ENCODE measurements at regions not wholly inside any gene's neighbourhood (a gene's known extent, or its start where the extent isn't known, plus 50 kb on each side); places are given as distances from the start of the nearest gene placed in this dataset.
"Not testable (repeated sequence)": the region's sequence is repeated elsewhere in the genome, so short reads cannot be mapped to it uniquely, and the experiment has no call there.

DNA sequence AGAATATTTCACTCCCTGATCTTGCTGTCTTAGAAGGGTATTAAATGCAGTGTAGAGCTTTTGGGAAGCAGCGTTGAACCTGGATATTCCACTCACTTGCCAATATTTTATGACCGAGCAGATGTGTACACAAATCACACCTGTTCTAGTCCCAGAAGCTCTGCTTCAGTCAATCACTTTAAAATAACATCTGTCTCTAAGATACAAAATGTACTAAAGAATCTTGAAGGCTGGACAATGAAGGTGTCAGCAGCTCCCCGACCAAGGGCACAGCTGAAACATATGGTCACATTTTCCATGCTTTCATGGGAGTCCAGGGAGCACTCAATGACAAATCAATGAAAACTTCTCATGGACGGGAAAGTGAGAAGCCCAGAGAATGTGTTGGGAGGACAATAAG is 668.3 kb downstream of the PRIM2 start:
- DNase-seq (ENCODE audit: low spot score): not testable (repeated sequence)

DNA sequence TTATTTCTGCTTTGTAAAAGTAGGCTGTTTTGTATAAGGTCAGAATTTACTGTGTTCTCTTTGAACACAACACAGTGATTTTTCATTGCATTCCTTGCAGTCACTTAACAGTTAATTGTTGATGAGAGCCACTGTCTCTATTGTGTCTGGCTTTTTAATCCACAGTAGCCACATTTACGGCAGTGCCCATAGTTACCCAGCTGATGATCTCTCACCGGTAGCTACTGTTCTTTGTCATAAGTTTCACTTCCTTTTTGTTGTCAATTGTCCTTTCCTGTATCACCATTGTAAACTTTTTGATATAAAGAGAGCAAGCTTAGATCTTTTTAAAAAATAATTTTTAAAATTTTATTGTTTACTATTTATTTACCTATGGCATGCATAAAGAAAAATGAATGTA is 669.2 kb downstream of the PRIM2 start:
- DNase-seq (ENCODE audit: low spot score): not testable (repeated sequence)

DNA sequence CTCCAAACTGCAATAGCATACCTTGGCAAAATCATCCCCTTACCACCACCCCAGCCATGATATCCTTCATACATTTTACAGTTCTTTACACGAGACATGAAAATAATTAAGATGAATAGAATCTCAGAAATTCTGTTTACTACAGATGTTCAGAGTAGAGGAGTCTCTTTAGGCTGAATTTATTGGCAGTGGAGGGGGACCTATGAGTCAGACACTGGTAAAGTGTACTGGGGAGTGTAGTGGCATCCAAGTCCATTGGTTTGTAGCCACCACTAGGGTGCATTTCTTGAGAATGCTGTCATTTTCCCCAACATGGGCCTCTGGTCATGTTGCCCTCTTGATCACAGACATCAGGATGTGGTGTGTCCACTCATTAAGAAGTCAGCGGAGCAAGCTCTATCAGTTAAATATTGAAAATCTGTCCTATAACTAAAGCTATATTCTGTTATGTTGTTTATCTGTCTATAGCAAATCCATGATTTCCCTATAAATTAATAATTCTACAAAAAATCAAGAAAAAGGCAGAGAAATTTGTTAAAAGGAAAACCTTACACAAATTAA is 672.2 kb downstream of the PRIM2 start:
- DNase-seq (ENCODE audit: low spot score): not testable (repeated sequence)

DNA sequence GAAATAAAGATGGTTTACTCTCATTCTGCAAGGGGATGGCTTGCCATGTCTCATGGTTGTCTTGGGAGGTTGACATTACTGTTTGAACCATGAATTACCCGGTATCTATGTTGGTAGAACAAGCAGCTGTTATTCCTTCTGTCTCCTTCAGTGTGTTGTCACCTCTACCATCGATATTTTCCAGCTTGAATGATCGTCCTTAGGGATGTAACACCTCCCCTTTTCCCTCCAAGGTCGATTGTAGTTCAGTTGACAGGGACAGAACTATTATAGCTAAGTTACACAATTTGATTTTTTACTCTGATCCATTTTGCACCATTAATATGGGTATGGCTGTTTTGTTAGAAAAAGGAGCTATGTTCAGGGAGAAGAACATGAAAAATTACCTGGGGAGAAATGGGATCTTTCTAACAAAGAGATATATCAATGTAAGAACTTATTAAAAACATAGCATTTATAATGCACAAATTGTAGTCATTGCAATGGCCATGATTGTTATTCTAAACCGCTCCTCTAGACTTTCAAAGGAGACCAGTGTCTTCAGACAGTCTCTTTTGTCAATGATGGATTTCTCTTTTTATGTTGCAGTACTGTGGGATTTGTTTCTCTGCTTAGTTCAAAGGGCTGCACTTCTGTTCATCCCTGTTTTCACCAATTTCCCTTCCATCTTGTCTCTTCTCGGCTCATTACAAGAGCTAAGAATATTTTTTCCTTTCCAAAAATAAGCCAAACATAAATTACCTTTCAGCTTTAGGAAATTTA is 681.6 kb downstream of the PRIM2 start:
- not testable (repeated sequence) for DNase-seq (ENCODE audit: low spot score)

DNA sequence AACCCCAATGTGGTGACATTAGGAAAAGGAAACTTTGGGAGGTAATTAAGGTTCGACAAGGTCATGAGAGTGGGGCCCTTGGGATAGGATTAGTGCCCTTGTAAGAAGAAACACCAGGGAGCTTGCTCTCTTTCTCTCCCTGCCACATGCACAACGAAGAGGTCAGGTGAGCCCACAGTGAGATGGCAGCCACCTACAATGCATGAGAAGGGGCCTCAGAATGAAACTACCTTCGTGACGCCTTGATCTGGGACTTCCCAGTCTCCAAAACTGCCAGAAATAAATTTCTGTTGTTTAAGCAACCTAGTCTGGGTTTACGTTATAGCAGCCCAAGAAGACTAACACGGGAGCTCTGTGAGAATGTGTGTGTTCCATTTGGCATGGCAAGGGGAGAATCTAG is 682.8 kb downstream of the PRIM2 start:
- not testable (repeated sequence) for DNase-seq (ENCODE audit: low spot score)

DNA sequence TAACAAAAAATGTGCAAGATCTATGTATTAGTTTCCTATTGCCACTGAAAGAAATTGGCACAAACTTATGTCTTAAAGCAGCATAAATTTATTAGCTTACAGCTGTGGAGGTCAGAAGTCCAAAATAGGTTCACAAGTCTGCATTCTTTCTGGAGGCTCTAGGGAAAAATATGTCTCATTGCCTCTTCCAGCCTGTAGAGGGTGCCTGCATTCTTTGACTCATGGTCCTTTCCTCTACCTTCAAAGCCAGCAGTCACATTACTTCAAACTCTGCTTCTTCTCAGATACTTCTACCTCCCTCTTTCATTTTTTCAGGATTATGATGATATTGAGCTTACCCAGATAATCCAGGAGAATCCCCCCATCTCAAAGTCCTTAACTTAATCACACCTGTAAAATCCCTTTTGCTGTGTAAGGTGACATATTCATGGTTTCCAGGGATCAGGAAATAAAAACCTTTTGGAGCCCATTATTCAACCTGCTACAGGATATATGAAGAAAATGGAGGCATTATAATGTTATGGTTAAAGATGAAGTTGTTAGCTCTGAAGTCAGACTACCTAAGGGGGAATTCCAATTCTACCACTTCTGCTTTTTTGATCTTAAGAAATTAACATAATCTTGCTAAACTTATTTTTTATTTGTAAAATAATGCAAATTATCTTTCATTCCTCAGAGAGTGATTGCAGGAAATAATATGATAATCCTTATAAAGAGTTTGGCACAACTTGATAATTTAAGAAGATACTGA is 686.2 kb downstream of the PRIM2 start:
- DNase-seq (ENCODE audit: low spot score): not testable (repeated sequence)

DNA sequence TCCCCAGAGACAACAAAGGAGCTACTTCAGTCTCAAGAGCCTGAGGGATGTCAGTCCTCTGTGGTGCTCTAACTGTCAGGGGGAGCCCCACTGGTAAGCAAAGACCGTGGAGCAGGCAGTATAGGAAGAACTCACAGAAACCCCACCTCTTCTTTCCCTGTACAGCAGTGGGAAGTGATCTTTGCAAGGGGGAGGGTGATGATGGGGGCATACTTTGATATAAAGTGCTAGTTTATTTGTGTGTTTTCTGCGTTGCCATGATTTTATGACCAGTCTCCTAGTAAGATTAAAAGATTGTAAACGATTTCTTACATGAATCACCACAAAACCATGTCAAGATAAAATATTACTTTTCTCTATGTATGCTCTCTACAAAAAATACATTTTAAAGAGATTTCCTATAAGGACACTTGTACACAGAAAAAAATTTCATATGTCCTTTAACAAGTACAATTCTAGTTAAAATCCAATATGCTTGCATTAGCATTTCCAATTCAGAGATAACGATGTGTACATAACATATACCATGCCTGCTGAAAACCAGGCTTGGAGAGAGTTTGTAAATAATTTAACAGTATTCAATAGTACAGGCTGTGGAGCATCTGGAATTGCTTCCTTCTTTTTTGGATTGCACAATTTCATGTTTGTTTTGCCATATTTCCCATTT is 690.0 kb downstream of the PRIM2 start:
- DNase-seq (ENCODE audit: low spot score): not testable (repeated sequence)

DNA sequence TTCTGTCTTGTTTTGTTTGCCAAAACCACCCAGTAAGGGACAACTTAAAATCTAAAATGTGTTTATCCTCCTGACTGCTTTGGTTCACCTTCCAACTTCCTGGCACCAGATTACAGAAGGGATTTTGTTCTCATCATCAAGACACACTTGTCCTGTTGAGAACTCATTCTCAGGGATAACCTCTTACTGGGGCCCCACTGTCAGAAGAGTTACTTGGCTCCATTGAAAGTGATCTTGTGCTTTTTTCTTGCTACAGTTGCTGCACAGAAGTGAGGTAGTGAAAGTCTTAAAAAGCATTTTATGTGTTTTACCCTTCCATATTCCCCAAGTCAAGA is 690.5 kb downstream of the PRIM2 start:
- not testable (repeated sequence) for DNase-seq (ENCODE audit: low spot score)

DNA sequence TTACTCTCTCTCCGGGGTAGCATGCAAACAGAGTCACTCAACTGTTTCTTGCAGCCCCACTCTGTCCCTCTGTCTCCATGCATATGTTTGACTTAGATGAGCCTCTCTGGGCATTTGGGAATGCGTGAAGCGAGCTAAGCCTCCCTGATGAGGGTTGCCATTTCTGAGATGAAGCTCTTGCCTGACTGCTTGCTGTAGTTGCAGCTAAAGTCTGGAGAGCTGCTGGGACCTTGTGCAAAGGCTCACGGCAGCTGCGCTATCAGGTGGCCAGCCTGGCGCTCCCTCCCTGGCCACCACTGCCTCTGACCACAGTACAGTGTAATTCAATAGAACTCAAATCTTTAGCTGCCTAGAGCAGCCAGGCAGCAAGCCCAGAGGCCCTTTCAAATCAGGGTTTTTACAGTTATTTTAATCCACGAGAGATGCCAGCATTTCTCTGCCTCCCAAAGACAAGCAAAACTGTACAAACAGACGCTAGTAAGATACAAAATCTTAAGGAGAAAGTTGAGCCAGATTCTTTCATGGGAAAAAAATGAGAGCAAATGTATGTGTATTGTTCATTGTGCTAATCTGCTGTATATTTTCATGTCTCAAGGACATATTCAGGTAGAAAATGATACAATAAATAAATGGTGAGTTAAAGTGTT is 694.6 kb downstream of the PRIM2 start:
- DNase-seq (ENCODE audit: low spot score): not testable (repeated sequence)

DNA sequence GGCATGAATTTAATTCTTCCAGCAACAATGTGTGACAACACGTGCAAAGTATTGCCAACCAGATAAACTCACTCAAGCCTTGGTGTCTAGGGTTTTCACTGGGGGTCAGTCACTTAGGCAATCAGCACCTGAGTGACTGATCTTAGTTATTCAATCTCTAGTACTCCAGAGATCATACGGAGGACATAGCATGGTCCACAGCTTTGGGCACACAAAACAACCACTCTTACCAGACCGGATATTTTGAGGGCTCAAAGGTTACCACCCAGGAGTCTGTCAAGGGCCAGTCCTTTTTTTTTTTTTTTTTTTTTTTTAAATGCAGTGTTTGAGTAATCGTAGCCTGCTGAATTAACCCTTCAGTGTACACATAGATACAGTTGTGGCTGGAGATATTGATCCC is 699.2 kb downstream of the PRIM2 start:
- not testable (repeated sequence) for DNase-seq (ENCODE audit: low spot score)

DNA sequence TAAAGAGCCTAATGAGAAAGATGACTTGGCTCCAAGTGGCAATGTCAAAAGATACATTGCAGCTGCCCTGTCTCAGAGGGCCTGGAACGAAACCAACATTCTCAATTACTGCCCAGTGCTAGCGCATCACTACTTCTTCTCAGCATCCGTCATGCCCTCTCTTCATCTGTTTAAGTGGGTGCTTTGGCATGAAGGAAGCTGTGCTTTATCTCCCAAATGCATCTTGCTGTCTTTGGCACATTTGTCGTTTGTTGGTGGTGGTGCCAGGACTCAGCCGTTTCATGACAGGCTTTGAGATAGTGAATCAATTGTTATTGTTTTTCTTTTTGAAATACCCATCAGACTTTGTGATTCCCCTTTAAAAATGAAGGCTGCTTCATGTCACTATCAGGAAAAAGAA is 710.8 kb downstream of the PRIM2 start:
- not testable (repeated sequence) for DNase-seq (ENCODE audit: low spot score)

DNA sequence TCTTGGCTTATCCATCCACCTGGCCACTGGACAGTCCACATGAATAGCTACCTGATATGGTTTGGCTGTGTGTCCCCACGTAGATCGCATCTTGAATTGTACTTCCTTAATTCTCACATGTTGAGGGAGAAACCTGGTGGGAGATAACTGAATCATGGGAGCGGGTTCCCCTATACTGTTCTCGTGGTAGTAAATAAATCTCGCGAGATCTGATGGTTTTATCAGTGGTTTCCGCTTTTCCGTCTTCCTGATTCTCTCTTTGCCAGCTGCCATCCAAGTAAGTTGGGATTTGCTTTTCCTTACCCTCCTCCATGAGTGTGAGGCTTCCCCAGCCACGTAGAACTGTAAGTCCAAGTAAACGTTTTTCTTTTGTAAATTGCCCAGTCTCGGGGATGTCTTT is 720.8 kb downstream of the PRIM2 start:
- DNase-seq (ENCODE audit: low spot score): not testable (repeated sequence)

DNA sequence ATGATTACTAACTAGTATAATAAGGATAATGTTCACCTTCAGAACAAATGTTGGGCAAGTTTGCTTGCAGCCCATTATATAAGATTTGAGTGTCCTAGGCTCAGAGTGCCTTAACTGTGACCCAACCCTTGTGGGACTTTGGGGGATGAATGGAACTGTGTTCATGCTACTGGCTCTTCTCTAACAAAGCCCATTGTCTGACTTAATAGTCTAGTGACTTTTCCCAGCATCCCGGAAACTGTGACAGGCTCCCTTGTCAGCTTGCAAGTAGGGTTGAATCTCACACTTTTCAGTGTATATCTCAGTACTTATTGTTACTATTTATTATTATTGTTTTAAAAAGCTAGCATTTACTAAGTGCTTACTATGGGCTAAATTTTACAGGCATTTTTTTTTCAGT is 729.2 kb downstream of the PRIM2 start:
- not testable (repeated sequence) for DNase-seq (ENCODE audit: low spot score)

DNA sequence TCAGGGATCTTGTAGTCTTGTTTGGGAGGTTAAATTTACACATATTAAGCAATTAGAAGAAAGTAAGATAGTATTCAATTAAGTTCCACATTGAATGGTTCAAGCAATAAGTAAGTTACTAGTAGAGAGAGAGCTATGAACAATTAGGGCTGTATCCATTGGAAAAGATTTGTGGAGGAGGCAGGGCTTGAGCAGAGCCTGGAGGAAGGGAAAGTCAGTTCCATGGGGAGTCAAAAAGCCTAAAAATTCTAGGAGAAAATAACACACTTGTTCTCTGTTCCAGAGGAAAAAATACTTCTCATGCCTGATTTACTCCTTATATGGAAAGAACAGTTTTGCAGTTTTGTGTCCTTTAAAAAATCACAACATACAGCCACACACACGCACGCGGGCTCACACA is 730.0 kb downstream of the PRIM2 start:
- DNase-seq (ENCODE audit: low spot score): not testable (repeated sequence)

DNA sequence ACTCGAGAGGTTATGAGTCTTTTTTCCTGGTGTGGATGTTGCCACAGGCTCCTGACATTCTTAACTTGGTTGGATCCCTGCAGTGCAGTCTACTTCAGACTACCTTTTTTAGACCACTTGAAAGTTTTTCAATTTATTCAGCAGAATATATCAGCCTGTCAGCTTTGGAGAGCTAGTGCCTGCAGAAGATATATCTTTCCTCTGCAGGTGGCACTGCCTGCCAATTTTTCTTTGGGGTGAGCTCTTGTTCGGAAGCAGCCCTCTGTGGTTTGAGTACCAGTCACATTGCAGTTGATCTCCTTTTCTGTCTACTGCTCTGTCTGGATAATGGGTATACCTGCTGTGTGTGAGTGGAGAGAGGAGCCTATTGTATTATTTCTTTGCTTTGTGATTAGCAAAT is 730.4 kb downstream of the PRIM2 start:
- peak; percentile 2 for DNase-seq (ENCODE audit: low spot score)

DNA sequence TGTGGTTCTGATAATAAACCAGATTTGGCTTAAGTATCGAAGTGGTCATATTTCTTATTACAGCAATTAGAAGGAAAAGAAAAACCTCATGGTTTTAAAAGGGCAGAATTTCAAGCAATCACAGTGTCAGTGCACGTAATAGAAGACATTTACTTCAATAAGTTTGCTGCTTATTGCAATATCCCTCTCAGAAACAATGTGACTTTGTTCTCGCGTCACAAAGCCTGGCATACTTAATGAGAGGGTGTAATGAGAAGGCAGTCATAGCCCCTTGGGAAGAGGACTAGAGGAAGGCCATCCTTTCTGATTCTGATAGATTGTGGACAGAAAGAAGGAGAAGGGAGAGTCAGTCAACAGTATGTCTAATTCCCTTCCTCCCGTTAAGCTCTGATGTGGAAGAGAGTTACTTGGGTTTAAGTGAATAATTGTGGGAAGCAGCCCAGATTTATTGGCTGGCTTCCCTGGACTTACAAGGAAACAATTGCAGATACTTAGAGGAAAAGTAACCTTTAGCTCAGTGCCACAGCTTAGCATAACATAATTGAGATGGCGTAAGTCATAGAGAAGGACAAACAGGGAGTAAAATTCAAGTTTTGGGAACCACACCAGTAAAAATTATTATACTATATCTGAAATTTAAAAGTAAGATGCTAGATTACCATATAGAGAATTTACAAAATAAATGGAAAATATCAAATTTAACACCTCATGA is 738.2 kb downstream of the PRIM2 start:
- DNase-seq (ENCODE audit: low spot score): not testable (repeated sequence)

DNA sequence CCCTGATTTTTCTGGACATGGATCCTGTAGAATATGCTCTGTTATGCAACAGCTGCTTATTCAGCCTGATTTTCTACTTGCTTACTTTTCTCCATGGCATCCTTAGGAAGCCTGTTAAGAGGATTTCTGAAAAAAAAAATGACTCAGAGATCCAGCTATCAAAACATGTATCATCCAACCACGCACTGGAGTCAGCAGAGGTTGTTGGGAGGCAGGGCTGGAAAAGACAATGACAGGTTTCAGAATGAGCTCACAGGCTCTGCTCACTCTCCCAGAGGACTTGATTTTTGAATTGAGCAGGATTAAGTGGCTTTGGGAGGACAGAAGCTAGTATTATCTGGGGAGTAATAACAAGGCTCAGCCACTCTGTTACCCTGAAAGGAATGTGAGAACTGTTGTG is 742.3 kb downstream of the PRIM2 start:
- not testable (repeated sequence) for DNase-seq (ENCODE audit: low spot score)

DNA sequence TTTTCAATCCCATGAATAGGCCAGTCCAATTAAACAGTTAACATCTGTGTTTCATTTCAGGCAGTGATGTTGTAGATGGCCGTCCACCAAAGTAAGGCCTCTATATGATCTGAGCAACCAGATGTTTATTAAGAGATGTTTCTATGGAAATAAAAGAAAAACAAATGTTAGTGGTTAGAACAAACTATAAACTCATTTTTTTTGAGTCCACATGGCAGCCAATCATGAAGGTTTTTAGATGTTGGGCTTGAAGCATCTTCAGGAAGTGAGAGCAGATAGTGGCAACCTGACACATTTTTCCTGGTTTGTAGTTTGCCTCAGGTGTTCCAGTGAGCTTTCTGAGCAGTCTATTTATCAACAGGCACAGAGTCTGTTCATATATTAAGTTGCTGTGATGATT is 746.1 kb downstream of the PRIM2 start:
- not testable (repeated sequence) for DNase-seq (ENCODE audit: low spot score)

DNA sequence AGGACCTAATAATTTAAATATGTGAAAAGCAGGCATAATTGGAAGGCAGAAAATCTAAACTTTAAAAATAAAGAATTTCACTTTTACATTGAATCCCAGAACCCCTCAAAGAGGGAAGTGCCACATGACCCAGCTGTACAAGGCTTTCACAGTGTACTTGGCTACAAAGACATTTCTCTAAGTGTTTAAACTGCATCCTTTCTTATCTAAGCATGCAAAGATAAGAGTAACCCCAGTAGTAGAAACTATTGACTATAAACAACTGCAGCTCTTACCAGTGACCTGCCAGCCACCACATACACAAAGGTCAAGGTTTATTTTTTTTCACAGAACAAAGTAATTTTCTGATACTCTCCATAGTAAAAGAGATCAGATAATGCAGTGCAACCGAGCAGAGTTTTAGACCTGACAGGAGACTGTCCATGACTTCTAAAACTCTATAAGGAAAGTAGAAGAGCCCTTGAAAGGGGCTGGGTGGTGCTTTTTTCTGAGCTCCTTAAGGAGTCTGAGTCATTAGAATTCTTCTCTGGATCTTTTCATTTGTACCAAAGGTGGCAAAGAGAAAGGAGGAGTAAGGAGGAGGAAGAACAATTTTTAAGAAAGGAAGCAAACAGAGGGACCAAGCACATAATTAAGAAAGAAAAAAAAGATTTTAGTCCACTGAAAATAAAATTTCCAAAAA is 750.6 kb downstream of the PRIM2 start:
- not testable (repeated sequence) for DNase-seq (ENCODE audit: low spot score)

DNA sequence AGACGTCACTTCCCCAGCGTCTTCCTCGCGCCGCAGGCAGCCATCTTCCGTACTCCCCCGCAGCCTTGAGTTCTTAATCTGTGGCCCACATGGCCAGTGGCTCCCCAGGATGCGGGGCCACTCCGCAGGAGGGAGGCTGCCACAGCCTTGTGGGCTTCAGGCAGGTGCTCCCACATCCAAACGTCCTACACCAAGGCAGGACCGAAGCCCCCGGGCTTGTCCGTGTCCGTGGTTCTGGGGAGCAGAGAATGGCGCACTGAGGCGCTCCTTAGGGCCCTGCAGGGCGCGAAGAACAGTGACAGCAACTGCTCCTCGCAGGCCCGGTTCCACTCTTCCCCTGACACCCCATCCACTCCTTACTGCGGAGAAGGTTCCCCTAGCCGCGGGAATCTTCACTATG is 755.8 kb downstream of the PRIM2 start:
- no peak for DNase-seq (ENCODE audit: low spot score)

DNA sequence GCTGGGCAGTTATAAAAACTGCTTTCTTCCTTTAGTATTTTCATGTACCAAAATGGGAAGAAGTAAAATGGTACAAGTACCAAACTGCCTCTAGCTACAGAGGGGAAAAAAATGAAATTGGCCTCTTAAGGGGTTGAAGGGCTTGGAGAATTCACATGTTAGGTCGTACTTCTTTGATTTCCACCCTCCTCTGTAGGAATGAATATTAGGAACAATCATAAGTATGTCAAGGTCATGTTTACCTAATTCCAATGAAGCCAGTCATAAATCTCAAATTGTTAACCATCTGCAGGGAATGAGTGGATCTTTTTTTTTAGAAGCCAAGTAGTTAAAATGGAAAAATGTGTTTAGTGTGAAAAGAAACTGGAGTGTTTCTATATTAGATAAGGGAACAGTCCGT is 772.6 kb downstream of the PRIM2 start:
- not testable (repeated sequence) for DNase-seq (ENCODE audit: low spot score)

All from COLO829 (cell line).